GM12864 (cell line): ENCODE measurements at regions not wholly inside any gene's neighbourhood (a gene's known extent, or its start where the extent isn't known, plus 50 kb on each side); places are given as distances from the start of the nearest gene placed in this dataset.

Experiments
- DNase-seq: peaks from one replicate; pipeline ENCODE4 v3.0.0-alpha.2; 2011; ENCODE audit warnings: low read depth
- H3K4me3 ChIP-seq: 2 replicates; pipeline ENCODE4 v1.5.1; 2011; ENCODE audit warnings: mild to moderate bottlenecking, low read depth, low read length, control low read depth
- TF ChIP-seq, protein P1 (sequence below): IDR thresholded peaks from 2 replicates; pipeline ENCODE4 v1.5.1; 2011; ENCODE audit warnings: low read depth, mild to moderate bottlenecking, moderate library complexity, low read length, control low read depth, inconsistent platforms; ENCODE audit errors: missing control alignments

DNA sequence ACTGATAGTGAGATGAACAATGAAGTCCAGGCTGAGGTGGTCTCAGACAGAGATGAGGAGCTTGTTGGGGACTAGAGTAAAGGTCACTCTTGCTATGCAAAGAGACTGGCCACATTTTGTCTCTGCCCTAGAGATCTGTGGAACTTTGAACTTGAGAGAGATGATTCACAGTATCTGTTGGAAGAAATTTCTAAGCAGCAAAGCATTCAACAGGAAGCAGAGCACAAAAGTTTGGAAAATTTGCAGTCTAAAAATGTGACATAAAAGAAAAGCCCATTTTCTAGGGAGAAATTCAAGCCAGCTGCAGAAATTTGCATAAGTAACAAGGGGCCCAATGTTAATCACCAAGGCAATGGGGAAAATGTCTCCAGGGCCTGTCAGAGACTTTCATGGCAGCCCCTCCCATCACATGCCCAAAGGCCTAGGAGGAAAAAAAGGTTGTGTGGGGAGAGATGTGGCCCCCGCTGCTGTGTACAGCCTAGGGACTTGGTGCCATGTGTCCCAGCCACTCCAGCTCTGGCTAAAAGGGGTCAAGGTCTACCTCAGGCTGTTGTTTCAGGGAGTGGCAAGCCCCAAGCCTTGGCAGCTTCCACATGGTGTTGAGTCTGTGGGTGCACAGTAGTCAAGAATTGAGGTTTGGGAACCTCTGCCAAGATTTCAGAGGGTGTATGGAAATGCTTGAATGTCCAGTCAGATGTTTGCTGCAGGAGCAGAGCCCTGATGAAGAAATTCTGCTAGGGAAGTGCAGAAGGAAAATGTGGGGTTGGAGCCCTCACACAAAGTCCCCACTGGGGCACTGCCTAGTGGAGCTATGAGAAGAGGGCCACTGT, 262.8 kb downstream of the DKK2 start:
- TF ChIP-seq, protein P1, sequence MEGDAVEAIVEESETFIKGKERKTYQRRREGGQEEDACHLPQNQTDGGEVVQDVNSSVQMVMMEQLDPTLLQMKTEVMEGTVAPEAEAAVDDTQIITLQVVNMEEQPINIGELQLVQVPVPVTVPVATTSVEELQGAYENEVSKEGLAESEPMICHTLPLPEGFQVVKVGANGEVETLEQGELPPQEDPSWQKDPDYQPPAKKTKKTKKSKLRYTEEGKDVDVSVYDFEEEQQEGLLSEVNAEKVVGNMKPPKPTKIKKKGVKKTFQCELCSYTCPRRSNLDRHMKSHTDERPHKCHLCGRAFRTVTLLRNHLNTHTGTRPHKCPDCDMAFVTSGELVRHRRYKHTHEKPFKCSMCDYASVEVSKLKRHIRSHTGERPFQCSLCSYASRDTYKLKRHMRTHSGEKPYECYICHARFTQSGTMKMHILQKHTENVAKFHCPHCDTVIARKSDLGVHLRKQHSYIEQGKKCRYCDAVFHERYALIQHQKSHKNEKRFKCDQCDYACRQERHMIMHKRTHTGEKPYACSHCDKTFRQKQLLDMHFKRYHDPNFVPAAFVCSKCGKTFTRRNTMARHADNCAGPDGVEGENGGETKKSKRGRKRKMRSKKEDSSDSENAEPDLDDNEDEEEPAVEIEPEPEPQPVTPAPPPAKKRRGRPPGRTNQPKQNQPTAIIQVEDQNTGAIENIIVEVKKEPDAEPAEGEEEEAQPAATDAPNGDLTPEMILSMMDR, result no peak
- no peak for DNase-seq
- no peak overlapping the region for H3K4me3 ChIP-seq

DNA sequence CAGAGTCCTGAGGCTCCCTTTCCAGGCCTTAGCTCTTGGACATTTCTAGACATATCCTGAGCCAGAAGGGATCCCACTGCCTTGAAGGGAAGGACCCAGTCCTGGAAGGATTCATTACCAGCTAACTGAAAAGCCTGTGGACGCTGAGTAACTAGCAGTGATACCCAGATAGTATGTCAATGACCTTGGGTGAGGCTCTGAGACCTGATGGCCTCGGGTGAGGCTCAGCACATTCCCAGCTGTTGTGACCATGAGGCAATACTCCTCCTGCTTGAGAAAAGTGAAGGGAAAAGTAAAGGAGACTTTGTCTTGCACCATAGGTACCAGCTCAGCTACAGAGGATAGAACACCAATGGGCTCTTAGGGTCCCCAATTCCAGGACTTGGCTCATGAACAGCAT, 268.1 kb downstream of the DKK2 start:
- no peak overlapping the region for H3K4me3 ChIP-seq
- TF ChIP-seq, protein P1, result no peak
- no peak for DNase-seq

DNA sequence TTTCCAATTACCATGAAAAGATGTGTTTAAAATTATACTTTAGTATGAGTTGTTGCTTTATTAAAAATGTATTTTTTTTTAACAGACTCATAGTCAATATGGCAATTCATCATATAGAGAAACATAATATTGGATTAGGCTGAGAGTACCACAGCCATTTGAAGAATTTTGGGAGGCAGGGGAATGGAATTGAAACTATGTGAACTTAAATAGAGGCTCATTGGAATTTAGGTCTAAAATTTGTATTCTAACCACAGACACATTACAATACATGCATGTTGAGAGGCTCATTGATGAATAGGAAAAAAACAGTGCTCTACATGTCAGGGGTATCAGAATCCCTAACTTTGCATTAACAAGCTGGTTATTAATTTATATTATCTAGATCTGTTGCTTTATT, 269.6 kb downstream of the DKK2 start:
- TF ChIP-seq, protein P1, result no peak
- no peak overlapping the region for H3K4me3 ChIP-seq
- DNase-seq, result no peak

DNA sequence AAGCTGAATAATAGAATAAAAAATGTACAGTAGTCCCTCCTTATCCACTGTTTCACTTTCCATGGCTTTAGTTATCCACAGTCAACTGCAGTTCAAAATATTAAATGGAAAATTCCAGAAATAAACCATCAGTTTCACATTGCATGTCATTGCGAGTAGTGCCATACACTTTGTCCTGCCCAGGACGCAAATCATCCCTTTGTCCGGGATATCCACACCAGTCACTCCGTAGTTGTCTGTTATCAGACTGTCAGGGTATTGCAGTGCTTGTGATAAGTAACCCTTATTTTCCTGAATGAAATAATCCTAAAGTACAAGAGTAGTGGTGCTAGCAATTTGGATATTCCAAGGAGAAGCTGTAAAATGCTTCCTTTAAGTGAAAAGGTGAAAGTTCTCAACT, 271.3 kb downstream of the DKK2 start:
- H3K4me3 ChIP-seq, result no peak overlapping the region
- TF ChIP-seq, protein P1, result no peak
- no peak for DNase-seq

DNA sequence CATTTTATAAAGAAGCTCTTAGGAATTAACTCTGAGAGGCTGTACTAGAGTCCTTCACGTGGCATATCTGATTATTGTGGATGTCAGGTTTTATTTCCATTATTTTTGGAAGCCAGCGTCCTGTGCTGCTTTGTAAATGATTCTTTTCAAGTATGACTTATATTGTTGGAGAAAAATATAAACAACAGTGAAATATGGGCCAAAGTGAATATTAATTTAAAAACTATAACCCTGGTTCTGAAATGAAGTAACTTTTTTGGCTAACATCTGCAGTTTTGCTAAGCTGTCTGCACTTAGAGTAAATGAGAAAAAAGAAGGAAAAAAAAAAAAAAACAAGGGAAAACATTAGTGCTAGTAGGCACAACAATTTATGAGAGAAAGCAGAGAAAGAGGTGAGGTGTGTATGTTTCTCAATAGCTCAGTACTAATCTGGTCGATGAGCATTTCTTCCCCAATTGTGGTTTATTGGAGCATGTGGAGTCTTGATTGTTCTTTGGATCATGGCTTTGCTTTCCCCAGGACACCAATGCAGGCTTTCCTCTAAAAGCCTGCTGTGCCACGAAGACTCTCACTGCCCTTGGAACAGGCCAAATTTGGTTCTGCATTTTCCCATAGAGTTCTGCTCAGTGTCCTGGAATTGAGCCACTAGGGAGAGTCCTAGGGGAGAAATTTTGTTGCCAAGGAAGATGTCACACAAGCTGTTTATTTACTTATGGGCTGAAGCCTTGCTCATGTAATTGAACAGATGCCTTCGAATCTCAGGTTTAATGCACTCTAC, 273.3 kb downstream of the DKK2 start:
- no peak overlapping the region for H3K4me3 ChIP-seq
- DNase-seq, result no peak
- TF ChIP-seq, protein P1, result no peak

DNA sequence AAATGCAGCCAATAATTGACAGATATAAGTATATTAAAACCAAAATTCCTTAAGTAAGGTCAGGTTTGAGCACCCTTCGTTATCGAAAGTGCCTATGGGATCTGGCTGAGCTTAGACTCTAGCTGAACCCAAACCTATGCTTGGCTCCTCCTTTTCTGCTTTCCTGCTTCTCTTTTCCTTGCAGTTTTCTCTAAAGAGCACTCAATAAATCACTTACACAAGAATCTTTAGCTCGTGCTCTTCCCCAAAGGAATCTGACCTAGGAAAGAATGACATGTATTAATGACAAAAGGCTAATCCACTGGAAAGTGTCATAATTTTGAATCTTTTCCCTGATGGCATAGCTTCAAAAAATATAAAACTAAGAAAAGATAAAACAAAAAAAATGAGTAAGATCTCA, 282.7 kb downstream of the DKK2 start:
- no peak overlapping the region for H3K4me3 ChIP-seq
- TF ChIP-seq, protein P1, result no peak
- DNase-seq, result no peak
